SK-N-SH treated with all-trans-retinoic acid at 6 μM for 48 hours (cell line): ENCODE measurements at regions not wholly inside any gene's neighbourhood (a gene's known extent, or its start where the extent isn't known, plus 50 kb on each side); places are given as distances from the start of the nearest gene placed in this dataset.

ENCODE experiments used
- ATAC-seq: fragments of 200-7000 bp; cut with Tn5 transposase; 3 replicates; pipeline ENCODE4 v1.9.1; 2020; ENCODE audit warnings: mild to moderate bottlenecking, moderate library complexity
- ARNTL ChIP-seq: fragments of 450-650 bp; formaldehyde crosslinking; IDR thresholded peaks from 2 replicates; pipeline ENCODE4 v1.5.0; 2020; ENCODE audit warnings: low read depth, mild to moderate bottlenecking, moderate library complexity, borderline replicate concordance
- BACH2 ChIP-seq: fragments of 250-450 bp; sonication (Bioruptor Pico); IDR thresholded peaks from 2 replicates; pipeline ENCODE4 v1.9.0; 2021; ENCODE audit warnings: mild to moderate bottlenecking, borderline replicate concordance
- CSDC2 ChIP-seq: fragments of 250-450 bp; sonication (Bioruptor Pico); IDR thresholded peaks from 2 replicates; pipeline ENCODE4 v1.5.0; 2020; ENCODE audit warnings: mild to moderate bottlenecking, moderate library complexity
- ESRRG ChIP-seq: fragments of 250-450 bp; sonication (Bioruptor Pico); IDR thresholded peaks from 2 replicates; pipeline ENCODE4 v1.6.1; 2021; ENCODE audit warnings: mild to moderate bottlenecking
- GLIS3 ChIP-seq: fragments of 250-450 bp; sonication (Bioruptor Pico); IDR thresholded peaks from 2 replicates; pipeline ENCODE4 v1.5.0; 2020; ENCODE audit warnings: mild to moderate bottlenecking, moderate library complexity
- OSR1 ChIP-seq: fragments of 250-450 bp; sonication (Bioruptor Pico); IDR thresholded peaks from 2 replicates; pipeline ENCODE4 v1.8.0; 2022; ENCODE audit warnings: moderate library complexity, mild to moderate bottlenecking, inconsistent platforms
- PPARA ChIP-seq: fragments of 250-450 bp; sonication (Bioruptor Pico); IDR thresholded peaks from 2 replicates; pipeline ENCODE4 v1.5.0; 2020; ENCODE audit warnings: mild to moderate bottlenecking, borderline replicate concordance
- RARB ChIP-seq: fragments of 250-450 bp; sonication (Bioruptor Pico); IDR thresholded peaks from 2 replicates; pipeline ENCODE4 v1.8.0; 2021; ENCODE audit warnings: mild to moderate bottlenecking, moderate library complexity
- SNAI2 ChIP-seq: fragments of 250-450 bp; sonication (Bioruptor Pico); IDR thresholded peaks from 2 replicates; pipeline ENCODE4 v1.5.0; 2020; ENCODE audit warnings: mild to moderate bottlenecking, moderate library complexity
- TCF4 ChIP-seq: fragments of 250-450 bp; sonication (Bioruptor Pico); IDR thresholded peaks from 2 replicates; pipeline ENCODE4 v1.8.0; 2021; ENCODE audit warnings: mild to moderate bottlenecking, moderate library complexity, borderline replicate concordance
- TOX ChIP-seq: fragments of 250-450 bp; sonication (Bioruptor Pico); IDR thresholded peaks from 2 replicates; pipeline ENCODE4 v1.8.0; 2021; ENCODE audit warnings: mild to moderate bottlenecking, moderate library complexity, borderline replicate concordance
- ZC3H10 ChIP-seq: fragments of 250-450 bp; sonication (Bioruptor Pico); IDR thresholded peaks from 2 replicates; pipeline ENCODE4 v1.5.1; 2021; ENCODE audit warnings: mild to moderate bottlenecking, moderate library complexity
- ZFP3 ChIP-seq: fragments of 250-450 bp; sonication (Bioruptor Pico); IDR thresholded peaks from 2 replicates; pipeline ENCODE4 v1.5.0; 2020; ENCODE audit warnings: mild to moderate bottlenecking, moderate library complexity
- ZFP30 ChIP-seq: fragments of 450-650 bp; formaldehyde crosslinking; IDR thresholded peaks from 2 replicates; pipeline ENCODE4 v1.5.0; 2022; ENCODE audit warnings: mild to moderate bottlenecking, moderate library complexity
- ZNF565 ChIP-seq: fragments of 450-650 bp; formaldehyde crosslinking; conservative IDR thresholded peaks from 2 replicates; pipeline ENCODE4 v1.5.0; 2020; ENCODE audit warnings: low read depth, mild to moderate bottlenecking, moderate library complexity
- ZNF70 ChIP-seq: fragments of 450-650 bp; formaldehyde crosslinking; IDR thresholded peaks from 2 replicates; pipeline ENCODE4 v1.5.0; 2020; ENCODE audit warnings: mild to moderate bottlenecking, moderate library complexity
- ZNF8 ChIP-seq: fragments of 450-650 bp; formaldehyde crosslinking; IDR thresholded peaks from 2 replicates; pipeline ENCODE4 v1.5.0; 2020; ENCODE audit warnings: mild to moderate bottlenecking, moderate library complexity
- TF ChIP-seq, protein P1 (sequence below): fragments of 250-450 bp; sonication (Bioruptor Pico); IDR thresholded peaks from 2 replicates; pipeline ENCODE4 v1.5.0; 2020; ENCODE audit warnings: mild to moderate bottlenecking, moderate library complexity
- TF ChIP-seq, protein P2 (sequence below): fragments of 250-450 bp; sonication (Bioruptor Pico); IDR thresholded peaks from 2 replicates; pipeline ENCODE4 v1.5.1; 2021; ENCODE audit warnings: mild to moderate bottlenecking, moderate library complexity
- TF ChIP-seq, protein P3 (sequence below): fragments of 250-450 bp; sonication (Bioruptor Pico); IDR thresholded peaks from 2 replicates; pipeline ENCODE4 v1.8.0; 2021; ENCODE audit warnings: low read depth, mild to moderate bottlenecking, moderate library complexity, borderline replicate concordance
- TF ChIP-seq, protein P4 (sequence below): fragments of 250-450 bp; sonication (Bioruptor Pico); IDR thresholded peaks from 2 replicates; pipeline ENCODE4 v1.8.0; 2020; ENCODE audit warnings: mild to moderate bottlenecking, moderate library complexity, borderline replicate concordance
- TF ChIP-seq, protein P5 (sequence below): fragments of 250-450 bp; sonication (Bioruptor Pico); IDR thresholded peaks from 2 replicates; pipeline ENCODE4 v1.5.1; 2020; ENCODE audit warnings: low read depth, mild to moderate bottlenecking, moderate library complexity

DNA sequence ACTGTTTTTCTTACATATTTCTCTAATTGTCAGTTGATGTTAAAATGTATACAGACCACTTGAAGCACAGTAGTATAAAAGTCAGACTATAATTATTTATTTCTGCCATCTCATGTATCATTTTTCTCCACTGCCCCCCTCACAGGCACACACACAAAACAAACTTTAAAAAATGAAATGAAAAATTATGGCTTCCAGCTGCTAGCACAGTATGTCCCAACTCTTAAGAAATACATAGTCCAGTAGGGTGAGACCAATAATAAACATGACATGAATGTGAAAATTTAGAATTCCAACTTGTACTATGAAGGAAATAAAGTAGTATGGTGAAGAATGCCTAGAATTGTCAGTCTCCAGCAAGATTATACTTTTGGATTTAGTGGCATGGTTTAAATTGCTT, 1247.9 kb downstream of the JRKL start:
- TF ChIP-seq ESRRG (no peak), RARB (CRISPR knock-in tag) (no peak), BACH2 (CRISPR knock-in tag) (no peak), ZFP3 (CRISPR knock-in tag) (no peak), ZNF8 (CRISPR knock-in tag) (no peak), OSR1 (CRISPR knock-in tag) (no peak), GLIS3 (no peak)
- TF ChIP-seq, protein P1, sequence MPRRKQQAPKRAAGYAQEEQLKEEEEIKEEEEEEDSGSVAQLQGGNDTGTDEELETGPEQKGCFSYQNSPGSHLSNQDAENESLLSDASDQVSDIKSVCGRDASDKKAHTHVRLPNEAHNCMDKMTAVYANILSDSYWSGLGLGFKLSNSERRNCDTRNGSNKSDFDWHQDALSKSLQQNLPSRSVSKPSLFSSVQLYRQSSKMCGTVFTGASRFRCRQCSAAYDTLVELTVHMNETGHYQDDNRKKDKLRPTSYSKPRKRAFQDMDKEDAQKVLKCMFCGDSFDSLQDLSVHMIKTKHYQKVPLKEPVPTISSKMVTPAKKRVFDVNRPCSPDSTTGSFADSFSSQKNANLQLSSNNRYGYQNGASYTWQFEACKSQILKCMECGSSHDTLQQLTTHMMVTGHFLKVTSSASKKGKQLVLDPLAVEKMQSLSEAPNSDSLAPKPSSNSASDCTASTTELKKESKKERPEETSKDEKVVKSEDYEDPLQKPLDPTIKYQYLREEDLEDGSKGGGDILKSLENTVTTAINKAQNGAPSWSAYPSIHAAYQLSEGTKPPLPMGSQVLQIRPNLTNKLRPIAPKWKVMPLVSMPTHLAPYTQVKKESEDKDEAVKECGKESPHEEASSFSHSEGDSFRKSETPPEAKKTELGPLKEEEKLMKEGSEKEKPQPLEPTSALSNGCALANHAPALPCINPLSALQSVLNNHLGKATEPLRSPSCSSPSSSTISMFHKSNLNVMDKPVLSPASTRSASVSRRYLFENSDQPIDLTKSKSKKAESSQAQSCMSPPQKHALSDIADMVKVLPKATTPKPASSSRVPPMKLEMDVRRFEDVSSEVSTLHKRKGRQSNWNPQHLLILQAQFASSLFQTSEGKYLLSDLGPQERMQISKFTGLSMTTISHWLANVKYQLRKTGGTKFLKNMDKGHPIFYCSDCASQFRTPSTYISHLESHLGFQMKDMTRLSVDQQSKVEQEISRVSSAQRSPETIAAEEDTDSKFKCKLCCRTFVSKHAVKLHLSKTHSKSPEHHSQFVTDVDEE: no peak
- TF ChIP-seq, protein P2, sequence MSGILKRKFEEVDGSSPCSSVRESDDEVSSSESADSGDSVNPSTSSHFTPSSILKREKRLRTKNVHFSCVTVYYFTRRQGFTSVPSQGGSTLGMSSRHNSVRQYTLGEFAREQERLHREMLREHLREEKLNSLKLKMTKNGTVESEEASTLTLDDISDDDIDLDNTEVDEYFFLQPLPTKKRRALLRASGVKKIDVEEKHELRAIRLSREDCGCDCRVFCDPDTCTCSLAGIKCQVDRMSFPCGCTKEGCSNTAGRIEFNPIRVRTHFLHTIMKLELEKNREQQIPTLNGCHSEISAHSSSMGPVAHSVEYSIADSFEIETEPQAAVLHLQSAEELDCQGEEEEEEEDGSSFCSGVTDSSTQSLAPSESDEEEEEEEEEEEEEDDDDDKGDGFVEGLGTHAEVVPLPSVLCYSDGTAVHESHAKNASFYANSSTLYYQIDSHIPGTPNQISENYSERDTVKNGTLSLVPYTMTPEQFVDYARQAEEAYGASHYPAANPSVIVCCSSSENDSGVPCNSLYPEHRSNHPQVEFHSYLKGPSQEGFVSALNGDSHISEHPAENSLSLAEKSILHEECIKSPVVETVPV (CRISPR knock-in tag): no peak
- TF ChIP-seq, protein P3, sequence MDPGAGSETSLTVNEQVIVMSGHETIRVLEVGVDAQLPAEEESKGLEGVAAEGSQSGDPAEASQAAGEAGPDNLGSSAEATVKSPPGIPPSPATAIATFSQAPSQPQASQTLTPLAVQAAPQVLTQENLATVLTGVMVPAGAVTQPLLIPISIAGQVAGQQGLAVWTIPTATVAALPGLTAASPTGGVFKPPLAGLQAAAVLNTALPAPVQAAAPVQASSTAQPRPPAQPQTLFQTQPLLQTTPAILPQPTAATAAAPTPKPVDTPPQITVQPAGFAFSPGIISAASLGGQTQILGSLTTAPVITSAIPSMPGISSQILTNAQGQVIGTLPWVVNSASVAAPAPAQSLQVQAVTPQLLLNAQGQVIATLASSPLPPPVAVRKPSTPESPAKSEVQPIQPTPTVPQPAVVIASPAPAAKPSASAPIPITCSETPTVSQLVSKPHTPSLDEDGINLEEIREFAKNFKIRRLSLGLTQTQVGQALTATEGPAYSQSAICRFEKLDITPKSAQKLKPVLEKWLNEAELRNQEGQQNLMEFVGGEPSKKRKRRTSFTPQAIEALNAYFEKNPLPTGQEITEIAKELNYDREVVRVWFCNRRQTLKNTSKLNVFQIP (CRISPR knock-in tag): no peak
- no peak for ATAC-seq

DNA sequence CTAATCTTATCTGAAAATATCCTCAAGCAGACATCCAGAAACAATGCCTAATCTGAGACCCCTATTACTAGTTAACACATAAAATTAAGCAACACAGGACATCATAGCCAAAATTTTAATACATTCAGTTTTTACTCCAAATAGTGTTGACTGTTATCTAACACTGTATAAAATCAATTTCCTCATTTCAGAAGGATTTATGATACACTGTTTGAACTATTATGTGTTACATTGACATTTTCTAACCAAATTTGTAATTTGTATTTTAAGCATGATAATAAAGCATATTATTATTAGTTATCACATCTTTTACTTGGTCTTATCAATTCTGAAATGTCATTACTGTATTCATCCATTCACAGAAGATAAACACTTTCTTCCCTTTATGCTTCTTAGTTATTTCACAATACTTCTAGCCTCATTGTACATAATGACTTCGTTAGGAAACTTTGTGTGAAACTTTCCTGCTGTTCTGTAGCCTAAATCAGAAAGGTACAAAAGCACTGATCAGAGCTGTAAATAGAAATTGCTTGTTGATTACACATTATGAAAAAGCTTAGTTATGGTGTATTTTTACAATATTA, 1248.9 kb downstream of the JRKL start:
- no peak for TF ChIP-seq ZFP3 (CRISPR knock-in tag)
- no peak for TF ChIP-seq GLIS3
- TF ChIP-seq ARNTL (CRISPR knock-in tag): no peak
- no peak for TF ChIP-seq PPARA (CRISPR knock-in tag)
- TF ChIP-seq ZFP30 (CRISPR knock-in tag): no peak
- no peak for TF ChIP-seq TCF4 (CRISPR knock-in tag)
- no peak for TF ChIP-seq SNAI2 (CRISPR knock-in tag)
- TF ChIP-seq, protein P2 (CRISPR knock-in tag): no peak
- TF ChIP-seq OSR1 (CRISPR knock-in tag): no peak
- TF ChIP-seq RARB (CRISPR knock-in tag): no peak
- no peak for TF ChIP-seq CSDC2
- no peak for TF ChIP-seq ZC3H10 (CRISPR knock-in tag)
- TF ChIP-seq, protein P4, sequence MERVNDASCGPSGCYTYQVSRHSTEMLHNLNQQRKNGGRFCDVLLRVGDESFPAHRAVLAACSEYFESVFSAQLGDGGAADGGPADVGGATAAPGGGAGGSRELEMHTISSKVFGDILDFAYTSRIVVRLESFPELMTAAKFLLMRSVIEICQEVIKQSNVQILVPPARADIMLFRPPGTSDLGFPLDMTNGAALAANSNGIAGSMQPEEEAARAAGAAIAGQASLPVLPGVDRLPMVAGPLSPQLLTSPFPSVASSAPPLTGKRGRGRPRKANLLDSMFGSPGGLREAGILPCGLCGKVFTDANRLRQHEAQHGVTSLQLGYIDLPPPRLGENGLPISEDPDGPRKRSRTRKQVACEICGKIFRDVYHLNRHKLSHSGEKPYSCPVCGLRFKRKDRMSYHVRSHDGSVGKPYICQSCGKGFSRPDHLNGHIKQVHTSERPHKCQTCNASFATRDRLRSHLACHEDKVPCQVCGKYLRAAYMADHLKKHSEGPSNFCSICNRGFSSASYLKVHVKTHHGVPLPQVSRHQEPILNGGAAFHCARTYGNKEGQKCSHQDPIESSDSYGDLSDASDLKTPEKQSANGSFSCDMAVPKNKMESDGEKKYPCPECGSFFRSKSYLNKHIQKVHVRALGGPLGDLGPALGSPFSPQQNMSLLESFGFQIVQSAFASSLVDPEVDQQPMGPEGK (CRISPR knock-in tag): no peak
- TF ChIP-seq, protein P5, sequence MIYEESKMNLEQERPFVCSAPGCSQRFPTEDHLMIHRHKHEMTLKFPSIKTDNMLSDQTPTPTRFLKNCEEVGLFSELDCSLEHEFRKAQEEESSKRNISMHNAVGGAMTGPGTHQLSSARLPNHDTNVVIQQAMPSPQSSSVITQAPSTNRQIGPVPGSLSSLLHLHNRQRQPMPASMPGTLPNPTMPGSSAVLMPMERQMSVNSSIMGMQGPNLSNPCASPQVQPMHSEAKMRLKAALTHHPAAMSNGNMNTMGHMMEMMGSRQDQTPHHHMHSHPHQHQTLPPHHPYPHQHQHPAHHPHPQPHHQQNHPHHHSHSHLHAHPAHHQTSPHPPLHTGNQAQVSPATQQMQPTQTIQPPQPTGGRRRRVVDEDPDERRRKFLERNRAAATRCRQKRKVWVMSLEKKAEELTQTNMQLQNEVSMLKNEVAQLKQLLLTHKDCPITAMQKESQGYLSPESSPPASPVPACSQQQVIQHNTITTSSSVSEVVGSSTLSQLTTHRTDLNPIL (CRISPR knock-in tag): no peak
- no peak for TF ChIP-seq BACH2 (CRISPR knock-in tag)
- TF ChIP-seq, protein P1: no peak
- TF ChIP-seq ZNF565: no peak
- TF ChIP-seq TOX (CRISPR knock-in tag): no peak
- no peak for TF ChIP-seq ZNF70
- no peak for ATAC-seq
